ENCODE measurements at regions not wholly inside any gene's neighbourhood (a gene's known extent, or its start where the extent isn't known, plus 50 kb on each side); places are given as distances from the start of the nearest gene placed in this dataset.

GRCh38 chr9:82313697-82314096 is 325.1 kb downstream of the SPATA31D1 start:
- Histone ChIP-seq H3K4me1 (ENCODE audit: control insufficient read depth, insufficient read depth, low read length) (no peaks in the 10 kb centered on the region), H3K9ac (ENCODE audit: low read length) (no peak overlapping the region), H3K27me3 (ENCODE audit: control insufficient read depth, insufficient read depth, low read length) (no peaks in the 10 kb centered on the region), H3K4me3 (ENCODE audit: low read length) (no peak overlapping the region), H3K27ac (ENCODE audit: low read depth, low read length) (no peak overlapping the region), H3K36me3 (ENCODE audit: control insufficient read depth, insufficient read depth, low read length) (no peaks in the 10 kb centered on the region)

- Histone ChIP-seq H3K27ac (ENCODE audit: low read depth, low read length) (no peak overlapping the region), H3K4me3 (ENCODE audit: low read length) (no peak overlapping the region), H3K27me3 (ENCODE audit: control insufficient read depth, insufficient read depth, low read length) (no peaks in the 10 kb centered on the region), H3K9ac (ENCODE audit: low read length) (no peak overlapping the region), H3K4me1 (ENCODE audit: control insufficient read depth, insufficient read depth, low read length) (no peaks in the 10 kb centered on the region), H3K36me3 (ENCODE audit: control insufficient read depth, insufficient read depth, low read length) (no peaks in the 10 kb centered on the region)
These were observed 332.0 kb downstream of the SPATA31D1 start for GRCh38 chr9:82320566-82320965.

DNA sequence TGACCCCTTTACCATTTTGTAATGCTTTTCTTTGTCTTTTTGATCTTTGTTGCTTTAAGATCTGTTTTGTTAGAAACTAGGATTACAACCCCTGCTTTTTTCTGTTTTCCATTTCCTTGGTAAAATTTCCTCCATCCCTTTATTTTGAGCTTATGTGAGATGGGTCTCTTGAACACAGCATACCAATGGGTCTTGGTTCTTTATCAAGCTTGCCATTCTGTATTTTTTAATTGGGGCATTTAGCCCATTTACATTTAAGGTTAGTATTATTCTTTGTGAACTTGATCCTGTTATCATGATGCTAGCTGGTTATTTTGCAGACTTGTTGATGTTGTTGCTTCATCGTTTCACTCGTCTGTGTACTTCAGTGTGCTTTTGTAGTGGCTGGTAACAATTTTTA is 337.3 kb downstream of the SPATA31D1 start:
- no peaks in the 10 kb centered on the region for H3K27me3 ChIP-seq (ENCODE audit: control insufficient read depth, insufficient read depth, low read length)
- H3K4me3 ChIP-seq (ENCODE audit: low read length) = no peak overlapping the region
- H3K4me1 ChIP-seq (ENCODE audit: control insufficient read depth, insufficient read depth, low read length) = no peaks in the 10 kb centered on the region
- H3K27ac ChIP-seq (ENCODE audit: low read depth, low read length) = no peak overlapping the region
- no peak overlapping the region for H3K9ac ChIP-seq (ENCODE audit: low read length)
- H3K36me3 ChIP-seq (ENCODE audit: control insufficient read depth, insufficient read depth, low read length) = no peaks in the 10 kb centered on the region

DNA sequence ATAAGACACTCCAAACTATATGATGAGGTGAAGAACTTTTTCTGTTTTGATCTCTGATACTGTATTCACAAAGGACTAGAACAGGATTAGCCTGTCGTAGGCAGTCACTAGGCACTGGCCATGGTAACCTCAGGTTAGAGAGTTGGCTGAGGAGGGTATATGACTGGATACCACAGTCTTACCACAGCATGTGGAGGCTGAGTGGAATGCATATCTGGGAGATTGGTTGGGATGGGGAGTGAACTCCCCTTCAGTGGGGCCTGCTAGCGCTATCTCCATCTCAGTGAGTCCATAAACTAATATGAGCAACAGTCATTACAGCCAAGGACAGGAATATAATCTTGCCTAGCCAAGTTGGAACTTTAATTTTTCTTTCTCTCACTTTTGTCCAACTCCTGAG is 339.1 kb downstream of the SPATA31D1 start:
- no peak overlapping the region for H3K27ac ChIP-seq (ENCODE audit: low read depth, low read length)
- no peak overlapping the region for H3K4me3 ChIP-seq (ENCODE audit: low read length)
- no peaks in the 10 kb centered on the region for H3K4me1 ChIP-seq (ENCODE audit: control insufficient read depth, insufficient read depth, low read length)

GRCh38 chr9:82331079-82331478 is 342.5 kb downstream of the SPATA31D1 start:
- H3K9ac ChIP-seq (ENCODE audit: low read length) = no peak overlapping the region
- H3K4me3 ChIP-seq (ENCODE audit: low read length) = no peak overlapping the region
- no peaks in the 10 kb centered on the region for H3K36me3 ChIP-seq (ENCODE audit: control insufficient read depth, insufficient read depth, low read length)
- no peak overlapping the region for H3K27ac ChIP-seq (ENCODE audit: low read depth, low read length)
- no peaks in the 10 kb centered on the region for H3K27me3 ChIP-seq (ENCODE audit: control insufficient read depth, insufficient read depth, low read length)
- no peaks in the 10 kb centered on the region for H3K4me1 ChIP-seq (ENCODE audit: control insufficient read depth, insufficient read depth, low read length)

More for the DNA sequence above, 339.1 kb downstream of the SPATA31D1 start:
- H3K27me3 ChIP-seq (ENCODE audit: control insufficient read depth, insufficient read depth, low read length) = no peaks in the 10 kb centered on the region
- H3K9ac ChIP-seq (ENCODE audit: low read length) = no peak overlapping the region
- no peaks in the 10 kb centered on the region for H3K36me3 ChIP-seq (ENCODE audit: control insufficient read depth, insufficient read depth, low read length)

DNA sequence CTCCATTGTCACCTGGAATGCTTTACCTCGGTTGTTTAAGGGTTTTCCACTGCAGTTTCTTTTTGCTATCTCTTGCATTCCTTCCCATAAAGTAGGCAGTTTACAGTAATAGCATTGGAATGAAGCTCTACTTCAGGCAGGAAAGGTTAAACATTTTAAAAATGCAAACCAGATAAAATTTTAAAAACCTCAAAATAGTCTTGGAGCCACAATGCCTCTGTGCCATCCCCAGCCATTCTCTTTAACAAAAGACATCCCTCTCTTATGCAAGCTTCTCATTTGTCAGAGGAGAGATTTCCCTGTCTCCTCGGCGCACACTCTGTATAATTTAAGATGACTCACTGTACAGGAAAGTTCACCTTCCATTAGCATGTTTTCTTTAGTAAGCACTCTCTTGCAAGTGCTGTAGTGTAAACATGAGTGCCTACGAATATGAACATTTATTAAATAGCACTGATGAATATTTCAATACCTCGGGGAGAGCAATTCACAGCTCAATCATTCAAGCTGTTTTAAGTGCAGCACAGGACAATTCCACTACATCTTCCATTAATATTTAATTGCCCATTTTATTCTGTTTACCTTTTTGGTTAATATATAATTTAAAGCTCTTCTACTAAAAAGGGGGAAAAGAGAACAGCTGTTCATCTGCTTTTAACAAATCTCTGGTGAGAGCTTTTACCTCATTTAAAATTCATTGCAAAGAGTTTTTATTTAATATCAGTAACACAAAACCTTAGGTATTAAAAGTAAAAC is 343.6 kb downstream of the SPATA31D1 start:
- no peaks in the 10 kb centered on the region for H3K36me3 ChIP-seq (ENCODE audit: control insufficient read depth, insufficient read depth, low read length)
- H3K9ac ChIP-seq (ENCODE audit: low read length) = no peak overlapping the region
- no peaks in the 10 kb centered on the region for H3K27me3 ChIP-seq (ENCODE audit: control insufficient read depth, insufficient read depth, low read length)
- H3K4me1 ChIP-seq (ENCODE audit: control insufficient read depth, insufficient read depth, low read length) = no peaks in the 10 kb centered on the region
- H3K4me3 ChIP-seq (ENCODE audit: low read length) = no peak overlapping the region
- H3K27ac ChIP-seq (ENCODE audit: low read depth, low read length) = no peak overlapping the region

DNA sequence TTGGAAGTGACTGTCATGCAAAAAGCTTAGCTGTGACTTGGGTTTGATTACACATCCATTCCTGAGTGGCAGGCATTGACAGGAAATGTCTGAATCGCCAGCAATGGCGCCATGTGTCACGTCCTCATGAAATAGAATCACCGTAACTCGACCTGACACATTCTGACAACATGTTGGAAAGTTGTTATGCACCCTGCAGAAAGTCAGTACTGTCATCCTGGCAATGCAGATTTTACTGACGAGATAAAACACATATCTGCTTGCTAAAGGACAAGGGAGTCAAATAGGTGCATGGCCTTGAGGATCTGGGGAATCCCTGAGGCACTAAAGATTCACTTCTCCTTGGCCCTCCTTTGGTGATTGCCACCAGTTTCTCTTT is 344.2 kb downstream of the SPATA31D1 start:
- Histone ChIP-seq H3K36me3 (ENCODE audit: control insufficient read depth, insufficient read depth, low read length) (no peaks in the 10 kb centered on the region), H3K27me3 (ENCODE audit: control insufficient read depth, insufficient read depth, low read length) (no peaks in the 10 kb centered on the region), H3K9ac (ENCODE audit: low read length) (no peak overlapping the region), H3K4me1 (ENCODE audit: control insufficient read depth, insufficient read depth, low read length) (no peaks in the 10 kb centered on the region), H3K4me3 (ENCODE audit: low read length) (no peak overlapping the region), H3K27ac (ENCODE audit: low read depth, low read length) (no peak overlapping the region)

- no peaks in the 10 kb centered on the region for H3K27me3 ChIP-seq (ENCODE audit: control insufficient read depth, insufficient read depth, low read length)
- H3K4me3 ChIP-seq (ENCODE audit: low read length) = no peak overlapping the region
- H3K4me1 ChIP-seq (ENCODE audit: control insufficient read depth, insufficient read depth, low read length) = no peaks in the 10 kb centered on the region
These were observed 345.1 kb downstream of the SPATA31D1 start for GRCh38 chr9:82333671-82334070.

DNA sequence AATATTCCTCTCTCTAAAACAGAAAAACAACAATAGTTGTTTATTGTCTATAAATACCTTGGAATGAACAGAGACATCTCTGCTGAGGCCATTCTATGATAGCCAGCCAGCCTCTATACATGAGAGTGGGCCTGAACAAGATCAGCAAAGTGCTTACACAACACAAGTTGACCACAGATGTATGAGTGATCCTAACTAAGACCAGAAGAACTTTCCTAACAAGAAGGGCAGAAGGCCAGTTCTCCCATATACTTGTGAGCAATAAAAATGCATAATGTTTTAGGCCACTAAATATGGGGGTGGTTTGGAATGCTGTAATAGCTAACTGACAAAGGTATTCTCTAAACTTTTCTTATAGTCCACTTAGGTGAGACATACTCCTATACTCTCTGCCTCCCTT is 345.7 kb downstream of the SPATA31D1 start:
- H3K27me3 ChIP-seq (ENCODE audit: control insufficient read depth, insufficient read depth, low read length) = no peaks in the 10 kb centered on the region
- no peaks in the 10 kb centered on the region for H3K36me3 ChIP-seq (ENCODE audit: control insufficient read depth, insufficient read depth, low read length)
- H3K4me1 ChIP-seq (ENCODE audit: control insufficient read depth, insufficient read depth, low read length) = no peaks in the 10 kb centered on the region
- no peak overlapping the region for H3K27ac ChIP-seq (ENCODE audit: low read depth, low read length)
- no peak overlapping the region for H3K9ac ChIP-seq (ENCODE audit: low read length)
- no peak overlapping the region for H3K4me3 ChIP-seq (ENCODE audit: low read length)

More at GRCh38 chr9:82333671-82334070, 345.1 kb downstream of the SPATA31D1 start:
- no peak overlapping the region for H3K9ac ChIP-seq (ENCODE audit: low read length)
- H3K27ac ChIP-seq (ENCODE audit: low read depth, low read length) = no peak overlapping the region
- no peaks in the 10 kb centered on the region for H3K36me3 ChIP-seq (ENCODE audit: control insufficient read depth, insufficient read depth, low read length)

DNA sequence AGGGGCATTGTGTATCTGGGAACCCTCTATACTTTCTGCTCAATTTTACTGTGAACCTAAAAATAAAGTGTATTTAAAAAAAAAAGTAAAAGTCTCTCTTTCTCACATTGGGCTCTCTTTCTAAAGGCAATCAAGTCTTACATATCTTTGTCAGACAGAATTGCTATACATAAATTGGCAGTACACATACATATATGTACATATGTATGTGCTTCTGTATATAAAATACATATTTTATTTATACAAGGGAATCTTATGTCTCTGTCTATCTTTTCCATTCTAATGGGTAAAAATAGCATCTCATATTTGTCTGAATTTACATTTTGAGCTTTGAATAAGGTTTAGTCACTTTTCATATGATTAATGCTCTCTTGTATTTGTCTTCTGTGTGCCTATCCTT is 348.8 kb downstream of the SPATA31D1 start:
- no peak overlapping the region for H3K27ac ChIP-seq (ENCODE audit: low read depth, low read length)
- no peak overlapping the region for H3K9ac ChIP-seq (ENCODE audit: low read length)
- H3K4me1 ChIP-seq (ENCODE audit: control insufficient read depth, insufficient read depth, low read length) = no peaks in the 10 kb centered on the region
- no peak overlapping the region for H3K4me3 ChIP-seq (ENCODE audit: low read length)
- H3K27me3 ChIP-seq (ENCODE audit: control insufficient read depth, insufficient read depth, low read length) = no peaks in the 10 kb centered on the region
- H3K36me3 ChIP-seq (ENCODE audit: control insufficient read depth, insufficient read depth, low read length) = no peaks in the 10 kb centered on the region

- H3K4me3 ChIP-seq (ENCODE audit: low read length) = no peak overlapping the region
- H3K4me1 ChIP-seq (ENCODE audit: control insufficient read depth, insufficient read depth, low read length) = no peaks in the 10 kb centered on the region
- no peaks in the 10 kb centered on the region for H3K27me3 ChIP-seq (ENCODE audit: control insufficient read depth, insufficient read depth, low read length)
- H3K36me3 ChIP-seq (ENCODE audit: control insufficient read depth, insufficient read depth, low read length) = no peaks in the 10 kb centered on the region
- no peak overlapping the region for H3K27ac ChIP-seq (ENCODE audit: low read depth, low read length)
- H3K9ac ChIP-seq (ENCODE audit: low read length) = no peak overlapping the region
These were observed 353.5 kb downstream of the SPATA31D1 start for GRCh38 chr9:82342046-82342445.

GRCh38 chr9:82346040-82346439 is 357.5 kb downstream of the SPATA31D1 start:
- Histone ChIP-seq H3K36me3 (ENCODE audit: control insufficient read depth, insufficient read depth, low read length) (no peaks in the 10 kb centered on the region), H3K4me3 (ENCODE audit: low read length) (no peak overlapping the region), H3K27me3 (ENCODE audit: control insufficient read depth, insufficient read depth, low read length) (no peaks in the 10 kb centered on the region), H3K27ac (ENCODE audit: low read depth, low read length) (no peak overlapping the region), H3K4me1 (ENCODE audit: control insufficient read depth, insufficient read depth, low read length) (no peaks in the 10 kb centered on the region), H3K9ac (ENCODE audit: low read length) (no peak overlapping the region)

- no peak overlapping the region for H3K9ac ChIP-seq (ENCODE audit: low read length)
- no peaks in the 10 kb centered on the region for H3K36me3 ChIP-seq (ENCODE audit: control insufficient read depth, insufficient read depth, low read length)
- no peak overlapping the region for H3K27ac ChIP-seq (ENCODE audit: low read depth, low read length)
- no peaks in the 10 kb centered on the region for H3K27me3 ChIP-seq (ENCODE audit: control insufficient read depth, insufficient read depth, low read length)
- no peak overlapping the region for H3K4me3 ChIP-seq (ENCODE audit: low read length)
- no peaks in the 10 kb centered on the region for H3K4me1 ChIP-seq (ENCODE audit: control insufficient read depth, insufficient read depth, low read length)
These were observed 365.2 kb downstream of the SPATA31D1 start for GRCh38 chr9:82353631-82354278.

All from rectal smooth muscle tissue (tissue), 1 donor.